GM12864 (cell line): ENCODE measurements at regions not wholly inside any gene's neighbourhood (a gene's known extent, or its start where the extent isn't known, plus 50 kb on each side); places are given as distances from the start of the nearest gene placed in this dataset.

Experiments used
- DNase-seq: peaks from one replicate; pipeline ENCODE4 v3.0.0-alpha.2; 2011; ENCODE audit warnings: low read depth
- H3K4me3 ChIP-seq: 2 replicates; pipeline ENCODE4 v1.5.1; 2011; ENCODE audit warnings: mild to moderate bottlenecking, low read depth, low read length, control low read depth
- CTCF ChIP-seq: IDR thresholded peaks from 2 replicates; pipeline ENCODE4 v1.5.1; 2011; ENCODE audit warnings: low read depth, mild to moderate bottlenecking, moderate library complexity, low read length, control low read depth, inconsistent platforms; ENCODE audit errors: missing control alignments

- TF ChIP-seq CTCF: no peak
- no peak for DNase-seq
- H3K4me3 ChIP-seq: no peak overlapping the region
Observed at GRCh38 chr2:30351116-30351515, 95.9 kb upstream of the LCLAT1 start.

- no peak for TF ChIP-seq CTCF
- DNase-seq: no peak
- no peak overlapping the region for H3K4me3 ChIP-seq
Observed at GRCh38 chr2:30351949-30352348, 95.1 kb upstream of the LCLAT1 start.

GRCh38 chr2:30354150-30354549 is 92.9 kb upstream of the LCLAT1 start:
- no peak overlapping the region for H3K4me3 ChIP-seq
- TF ChIP-seq CTCF: no peak
- DNase-seq: no peak

GRCh38 chr2:30354621-30355020 is 92.4 kb upstream of the LCLAT1 start:
- H3K4me3 ChIP-seq: no peak overlapping the region
- no peak for TF ChIP-seq CTCF
- DNase-seq: no peak

- no peak overlapping the region for H3K4me3 ChIP-seq
- no peak for TF ChIP-seq CTCF
- no peak for DNase-seq
Observed at GRCh38 chr2:30355306-30355705, 91.7 kb upstream of the LCLAT1 start.

GRCh38 chr2:30356071-30356470 is 91.0 kb upstream of the LCLAT1 start:
- H3K4me3 ChIP-seq: no peak overlapping the region
- no peak for TF ChIP-seq CTCF
- DNase-seq: no peak

- no peak overlapping the region for H3K4me3 ChIP-seq
- TF ChIP-seq CTCF: no peak
- no peak for DNase-seq
Observed at GRCh38 chr2:30356776-30357175, 90.3 kb upstream of the LCLAT1 start.
